ENCODE measurements at regions not wholly inside any gene's neighbourhood (a gene's known extent, or its start where the extent isn't known, plus 50 kb on each side); places are given as distances from the start of the nearest gene placed in this dataset.

- DNase-seq = no peak
- H3K4me1 Mint-ChIP-seq (ENCODE audit: low read depth) = no peaks in the 10 kb centered on the region
- peaks cover 16% of the 10 kb centered on the region for H3K9me3 Mint-ChIP-seq
- no peak for TF ChIP-seq CTCF (IDR thresholded peaks at IDR 0.05)
- no peak overlapping the region for H3K27ac Mint-ChIP-seq
- H3K36me3 Mint-ChIP-seq (ENCODE audit: low read depth) = no peaks in the 10 kb centered on the region
- no peak overlapping the region for H3K4me3 Mint-ChIP-seq
- H3K27me3 Mint-ChIP-seq (ENCODE audit: insufficient read depth) = no peaks in the 10 kb centered on the region
These were observed 155.5 kb upstream of the BACE2 start for GRCh38 chr21:41012425-41012824.

DNA sequence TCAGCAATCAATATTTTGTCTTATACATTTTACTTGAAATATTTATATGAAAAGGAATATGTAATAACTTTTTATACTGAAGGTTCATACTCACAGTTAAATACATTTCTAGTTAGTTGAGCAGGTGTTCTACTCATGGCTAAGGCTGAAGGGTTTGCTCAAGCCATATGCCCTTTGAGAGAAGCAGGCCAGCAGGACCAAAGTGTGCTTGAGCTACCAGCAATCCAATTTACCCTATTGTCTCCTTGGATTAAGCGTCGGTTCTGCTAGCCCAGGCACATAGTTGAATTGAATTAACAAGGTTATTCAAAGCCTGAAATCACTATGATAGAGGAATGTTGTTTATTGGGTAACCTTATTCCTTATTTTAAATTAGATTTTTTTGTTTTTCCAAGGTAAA, 151.5 kb upstream of the BACE2 start:
- Mint-ChIP-seq H3K9me3 (peaks cover 3% of the 10 kb centered on the region), H3K36me3 (ENCODE audit: low read depth) (no peaks in the 10 kb centered on the region), H3K27ac (no peak overlapping the region), H3K27me3 (ENCODE audit: insufficient read depth) (no peaks in the 10 kb centered on the region; the same call in none of the 2 replicates), H3K4me3 (no peak overlapping the region), H3K4me1 (ENCODE audit: low read depth) (no peaks in the 10 kb centered on the region)
- TF ChIP-seq CTCF (IDR thresholded peaks at IDR 0.05) = no peak
- no peak for DNase-seq

- no peak for DNase-seq
- no peak for TF ChIP-seq CTCF (IDR thresholded peaks at IDR 0.05)
- Mint-ChIP-seq H3K36me3 (ENCODE audit: low read depth) (no peaks in the 10 kb centered on the region), H3K9me3 (peaks cover 8% of the 10 kb centered on the region), H3K27me3 (ENCODE audit: insufficient read depth) (no peaks in the 10 kb centered on the region; the same call in none of the 2 replicates), H3K27ac (no peak overlapping the region), H3K4me3 (no peak overlapping the region), H3K4me1 (ENCODE audit: low read depth) (no peaks in the 10 kb centered on the region)
These were observed 149.5 kb upstream of the BACE2 start for GRCh38 chr21:41018431-41018830.

DNA sequence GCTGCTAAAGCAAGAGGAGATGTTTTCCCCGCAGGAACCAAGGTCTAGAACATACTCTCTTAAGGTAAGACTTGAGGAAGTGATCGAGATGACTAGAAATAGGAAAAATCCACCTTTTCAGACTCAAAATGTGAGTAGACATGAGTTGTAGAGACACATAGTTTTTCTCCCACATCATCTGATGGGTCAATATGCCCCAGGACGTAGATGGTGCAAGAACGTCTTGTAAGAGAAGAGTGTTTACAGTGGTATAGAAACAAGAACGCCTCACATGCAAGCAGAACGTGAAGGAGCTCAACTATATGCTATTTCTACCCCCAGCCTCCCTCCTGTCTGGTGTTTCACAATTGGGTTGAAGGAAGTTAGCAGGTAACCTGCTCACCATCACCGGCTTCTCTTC, 144.0 kb upstream of the BACE2 start:
- no peaks in the 10 kb centered on the region for H3K36me3 Mint-ChIP-seq (ENCODE audit: low read depth)
- H3K4me3 Mint-ChIP-seq = no peak overlapping the region
- peaks cover 32% of the 10 kb centered on the region for H3K9me3 Mint-ChIP-seq

DNA sequence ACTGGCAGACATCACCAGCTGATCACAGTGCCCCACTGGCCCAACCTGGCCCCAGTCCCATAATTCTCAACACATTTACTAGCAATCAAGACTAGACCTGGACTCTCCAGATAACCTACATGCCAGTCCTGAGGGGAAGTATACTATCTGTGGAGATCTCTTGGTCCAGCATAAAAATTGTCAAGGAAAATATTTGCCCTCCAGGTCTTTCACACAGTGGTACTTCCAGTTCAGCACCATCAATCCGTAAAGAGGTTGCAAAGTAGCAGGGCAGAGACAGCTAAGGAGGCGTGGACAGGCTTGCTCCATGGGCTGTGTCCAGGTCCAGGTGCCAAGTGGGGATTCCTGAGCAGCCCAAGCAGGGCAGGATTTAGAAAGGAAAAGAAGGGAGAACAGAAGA, 143.6 kb upstream of the BACE2 start:
- Mint-ChIP-seq H3K4me1 (ENCODE audit: low read depth) (no peaks in the 10 kb centered on the region), H3K27me3 (ENCODE audit: insufficient read depth) (peaks cover 2% of the 10 kb centered on the region), H3K9me3 (peaks cover 34% of the 10 kb centered on the region), H3K4me3 (no peak overlapping the region), H3K36me3 (ENCODE audit: low read depth) (no peaks in the 10 kb centered on the region), H3K27ac (no peak overlapping the region)
- no peak for TF ChIP-seq CTCF (IDR thresholded peaks at IDR 0.05)
- no peak for DNase-seq

More for the DNA sequence above, 144.0 kb upstream of the BACE2 start:
- no peak for TF ChIP-seq CTCF (IDR thresholded peaks at IDR 0.05)
- DNase-seq = no peak
- Mint-ChIP-seq H3K27me3 (ENCODE audit: insufficient read depth) (peaks cover 2% of the 10 kb centered on the region), H3K4me1 (ENCODE audit: low read depth) (no peaks in the 10 kb centered on the region), H3K27ac (no peak overlapping the region)

GRCh38 chr21:41024746-41025254, 143.2 kb upstream of the BACE2 start:
- Mint-ChIP-seq H3K9me3 (peaks cover 34% of the 10 kb centered on the region), H3K27ac (no peak overlapping the region), H3K36me3 (ENCODE audit: low read depth) (no peaks in the 10 kb centered on the region), H3K4me1 (ENCODE audit: low read depth) (no peaks in the 10 kb centered on the region), H3K27me3 (ENCODE audit: insufficient read depth) (peaks cover 2% of the 10 kb centered on the region; the same call in 1 of the 2 replicates), H3K4me3 (no peak overlapping the region)
- DNase-seq = no peak
- no peak for TF ChIP-seq CTCF (IDR thresholded peaks at IDR 0.05)
